H54 (cell line): ENCODE measurements at regions not wholly inside any gene's neighbourhood (a gene's known extent, or its start where the extent isn't known, plus 50 kb on each side); places are given as distances from the start of the nearest gene placed in this dataset.

Source experiments
- DNase-seq: peaks from one replicate; pipeline ENCODE4 v3.0.0; 2011; ENCODE audit warnings: low spot score, mixed read lengths; ENCODE audit not compliant: insufficient read length
- FAIRE-seq: peaks from 3 replicates; lab custom pipeline; 2011; peaks lifted over from hg19 to GRCh38; lab: Jason Lieb, UNC
- POLR2A ChIP-seq: IDR thresholded peaks from 2 replicates; pipeline ENCODE4 v1.6.1; 2011; ENCODE audit warnings: low read depth, mild to moderate bottlenecking, low read length

GRCh38 chr15:47577000-47577399 lies 140.3 kb upstream of the SEMA6D start:
- no peak for TF ChIP-seq POLR2A
- no peak for DNase-seq
- no peak for FAIRE-seq

DNA sequence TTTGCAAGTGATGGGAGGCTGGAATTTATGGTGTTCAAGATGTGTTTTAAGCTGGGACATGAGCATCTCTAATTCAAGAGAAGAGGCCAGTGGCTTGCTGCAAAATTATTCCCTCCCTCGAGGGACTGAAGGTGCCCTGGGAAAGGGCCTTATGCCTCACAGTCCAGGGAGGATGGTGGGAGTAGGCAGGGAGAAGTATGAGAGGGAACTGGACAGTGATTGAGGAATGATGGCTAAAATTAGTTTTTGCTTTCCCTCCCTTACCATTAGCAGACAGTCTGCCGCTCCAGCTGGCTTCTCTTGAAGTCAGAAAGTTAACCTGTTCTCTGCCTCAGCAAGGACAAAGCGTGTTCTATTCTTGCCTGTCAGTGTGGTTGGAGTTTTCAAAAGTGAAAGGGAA lies 139.8 kb upstream of the SEMA6D start:
- FAIRE-seq (no peak), DNase-seq (no peak)
- no peak for TF ChIP-seq POLR2A

GRCh38 chr15:47582233-47582632 lies 135.1 kb upstream of the SEMA6D start:
- no peak for DNase-seq
- TF ChIP-seq POLR2A: no peak
- FAIRE-seq: no peak

GRCh38 chr15:47584316-47584715 lies 133.0 kb upstream of the SEMA6D start:
- FAIRE-seq (no peak), DNase-seq (no peak)
- no peak for TF ChIP-seq POLR2A

GRCh38 chr15:47586653-47587224 lies 130.6 kb upstream of the SEMA6D start:
- DNase-seq (no peak), FAIRE-seq (no peak)
- TF ChIP-seq POLR2A: no peak

DNA sequence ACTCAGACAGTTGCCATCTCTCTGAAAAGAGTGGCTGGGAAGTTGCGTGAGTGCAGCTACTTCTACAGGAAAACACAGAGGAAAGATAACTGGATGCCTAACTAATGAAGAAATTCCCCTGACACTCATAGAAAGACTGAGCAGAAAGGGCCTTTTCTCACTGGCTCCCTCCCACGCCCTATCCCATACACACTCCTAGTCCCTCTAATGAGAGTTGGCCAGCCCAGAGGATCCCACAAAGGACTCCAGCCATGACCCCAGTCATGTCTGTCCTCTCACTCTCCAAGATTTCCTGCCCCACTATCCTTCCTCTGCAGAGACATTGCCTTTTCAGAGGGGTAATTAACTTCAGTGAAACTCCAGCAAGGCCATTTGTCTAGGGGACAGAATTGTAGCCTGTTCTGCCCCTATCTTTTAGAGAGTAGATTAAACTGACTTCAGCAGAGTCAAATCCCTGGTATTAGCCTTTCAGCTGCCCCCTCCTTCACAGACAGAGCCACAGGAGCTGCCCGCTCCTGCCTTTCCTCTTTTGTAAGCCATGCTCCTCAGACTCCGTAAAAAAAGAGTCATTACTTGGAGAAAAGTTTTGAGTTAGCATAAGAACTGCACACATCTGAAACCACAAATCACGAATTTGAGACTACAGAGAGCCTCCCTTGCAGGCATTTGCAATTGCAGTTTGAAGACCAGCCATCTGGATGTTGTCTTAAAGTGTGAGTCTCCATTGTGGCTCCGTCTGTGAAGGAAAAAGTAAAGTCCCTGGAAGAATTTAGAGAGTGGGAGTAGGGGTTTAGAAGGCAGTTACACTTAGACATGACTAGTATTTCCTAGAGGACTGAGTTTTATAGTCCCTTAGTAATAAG lies 129.1 kb upstream of the SEMA6D start:
- FAIRE-seq: no peak
- DNase-seq: no peak
- no peak for TF ChIP-seq POLR2A

GRCh38 chr15:47588958-47589357 lies 128.3 kb upstream of the SEMA6D start:
- no peak for FAIRE-seq
- no peak for DNase-seq
- no peak for TF ChIP-seq POLR2A

GRCh38 chr15:47598996-47599395 lies 118.3 kb upstream of the SEMA6D start:
- DNase-seq (no peak), FAIRE-seq (no peak)
- no peak for TF ChIP-seq POLR2A

DNA sequence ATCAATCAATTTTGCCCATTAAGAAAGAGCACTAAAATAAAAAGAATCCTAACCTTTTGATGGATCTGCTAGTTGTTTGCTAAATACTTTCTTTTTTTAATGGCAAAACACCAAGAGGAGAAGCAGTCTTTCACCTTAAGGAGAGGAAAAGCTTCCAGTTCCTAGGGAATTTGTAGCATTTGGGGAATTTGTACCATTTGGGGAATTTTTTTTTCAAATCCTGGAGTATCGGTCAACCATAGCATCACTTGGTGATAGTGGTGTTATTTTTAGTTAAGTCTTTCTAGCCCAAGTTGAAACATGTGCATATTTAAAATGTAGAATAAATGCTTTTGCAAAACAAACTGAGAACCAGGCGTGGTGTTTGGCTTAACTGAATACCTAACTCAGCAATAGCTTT lies 117.5 kb upstream of the SEMA6D start:
- DNase-seq: no peak
- FAIRE-seq: no peak
- no peak for TF ChIP-seq POLR2A

- DNase-seq: no peak
- FAIRE-seq: no peak
- no peak for TF ChIP-seq POLR2A
These were observed 115.2 kb upstream of the SEMA6D start for GRCh38 chr15:47602121-47602520.

GRCh38 chr15:47603026-47603425 lies 114.3 kb upstream of the SEMA6D start:
- FAIRE-seq (no peak), DNase-seq (no peak)
- TF ChIP-seq POLR2A: no peak

DNA sequence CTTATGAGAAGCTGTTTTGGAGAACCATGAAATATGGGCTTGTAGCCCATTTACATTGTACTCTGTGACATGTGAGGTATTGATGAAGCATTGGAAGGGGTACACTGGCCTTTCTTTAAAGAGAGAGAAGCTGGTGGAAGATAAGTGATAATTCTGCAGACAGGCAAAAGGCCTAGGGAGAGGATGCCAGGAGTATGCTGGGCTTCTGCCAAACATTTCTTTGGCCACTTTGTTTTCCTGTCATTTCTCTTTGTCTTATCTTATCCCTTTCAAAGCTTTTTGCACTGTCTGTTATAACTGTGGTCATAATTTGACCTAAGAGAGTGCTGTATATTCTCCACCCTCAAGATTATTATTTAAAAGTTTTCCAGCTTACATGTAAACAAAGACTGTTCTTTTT lies 109.6 kb upstream of the SEMA6D start:
- TF ChIP-seq POLR2A: no peak
- FAIRE-seq (no peak), DNase-seq (no peak)

- FAIRE-seq (no peak), DNase-seq (no peak)
- no peak for TF ChIP-seq POLR2A
These were observed 107.6 kb upstream of the SEMA6D start for GRCh38 chr15:47609693-47610092.

- DNase-seq (no peak), FAIRE-seq (no peak)
- no peak for TF ChIP-seq POLR2A
These were observed 106.6 kb upstream of the SEMA6D start for GRCh38 chr15:47610736-47611135.
